Lower leg skin (tissue), 4 donors: ENCODE measurements at regions not wholly inside any gene's neighbourhood (a gene's known extent, or its start where the extent isn't known, plus 50 kb on each side); places are given as distances from the start of the nearest gene placed in this dataset.

Experiments used
- DNase-seq, 2 donors: peaks; one replicate each; pipeline ENCODE4 v3.0.0-alpha.2; 2019; ENCODE audit warnings: low spot score in 2 of 2
- H3K4me3 ChIP-seq: fragments of 200-600 bp; sonication (generic); 2 replicates; pipeline ENCODE4 v1.5.1; 2017; ENCODE audit warnings: mild to moderate bottlenecking, low read depth; ENCODE audit not compliant: poor library complexity, severe bottlenecking
- POLR2A ChIP-seq, 2 donors: fragments of 450-650 bp; IDR thresholded peaks; one replicate each; pipeline ENCODE4 v1.6.1; 2016 to 2017; ENCODE audit warnings: antibody characterized with exemption in 2 of 2, mild to moderate bottlenecking in 1 of 2, moderate library complexity in 1 of 2
- WGBS, 2 donors: methylation state at CpG; one replicate each; pipeline ENCODE4 v1.1.5; 2018; 5-methylcytosine and 5-hydroxymethylcytosine counted together
- intact Hi-C: fragments of 100-400 bp; cut with DNase I; formaldehyde crosslinking; loops from one replicate; pipeline ENCODE4 v1.15.0; 2023; ENCODE audit warnings: low total_unique reads
- TF ChIP-seq, protein P1 (sequence below), 3 donors: fragments of 450-650 bp; IDR thresholded peaks; one replicate each; pipeline ENCODE4 v1.5.1; 2016; ENCODE audit warnings: antibody characterized with exemption in 3 of 3, mild to moderate bottlenecking in 3 of 3, moderate library complexity in 2 of 3

- no peak for DNase-seq
Observed at GRCh38 chr3:190229632-190230424, 92.4 kb downstream of the CLDN1 start.

DNA sequence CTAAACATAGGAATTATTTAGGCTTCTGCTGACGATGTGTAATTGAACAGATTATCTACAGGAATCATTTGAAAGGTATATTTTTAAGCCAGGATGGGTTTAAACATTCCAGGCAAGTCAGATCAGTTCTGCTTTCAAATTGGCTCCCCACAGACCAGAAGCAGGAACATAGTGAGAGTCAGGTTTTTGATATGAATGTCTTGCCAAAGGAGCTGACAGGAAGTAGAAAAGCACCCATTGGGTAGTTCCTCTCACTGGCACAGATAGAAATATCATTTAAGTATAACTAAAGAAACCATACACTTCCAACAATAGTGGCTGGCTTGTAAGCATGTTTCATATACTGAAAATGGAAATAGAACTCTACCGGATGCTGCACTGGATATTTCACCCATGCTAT is 95.2 kb downstream of the CLDN1 start:
- TF ChIP-seq, protein P1, sequence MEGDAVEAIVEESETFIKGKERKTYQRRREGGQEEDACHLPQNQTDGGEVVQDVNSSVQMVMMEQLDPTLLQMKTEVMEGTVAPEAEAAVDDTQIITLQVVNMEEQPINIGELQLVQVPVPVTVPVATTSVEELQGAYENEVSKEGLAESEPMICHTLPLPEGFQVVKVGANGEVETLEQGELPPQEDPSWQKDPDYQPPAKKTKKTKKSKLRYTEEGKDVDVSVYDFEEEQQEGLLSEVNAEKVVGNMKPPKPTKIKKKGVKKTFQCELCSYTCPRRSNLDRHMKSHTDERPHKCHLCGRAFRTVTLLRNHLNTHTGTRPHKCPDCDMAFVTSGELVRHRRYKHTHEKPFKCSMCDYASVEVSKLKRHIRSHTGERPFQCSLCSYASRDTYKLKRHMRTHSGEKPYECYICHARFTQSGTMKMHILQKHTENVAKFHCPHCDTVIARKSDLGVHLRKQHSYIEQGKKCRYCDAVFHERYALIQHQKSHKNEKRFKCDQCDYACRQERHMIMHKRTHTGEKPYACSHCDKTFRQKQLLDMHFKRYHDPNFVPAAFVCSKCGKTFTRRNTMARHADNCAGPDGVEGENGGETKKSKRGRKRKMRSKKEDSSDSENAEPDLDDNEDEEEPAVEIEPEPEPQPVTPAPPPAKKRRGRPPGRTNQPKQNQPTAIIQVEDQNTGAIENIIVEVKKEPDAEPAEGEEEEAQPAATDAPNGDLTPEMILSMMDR (IDR thresholded peaks at IDR 0.05): no peak
- no peak for TF ChIP-seq POLR2A (IDR thresholded peaks at IDR 0.05)
- WGBS, 2 donors: 62 to 64% methylated on average over 2 of the region's 2 CpGs
- no peak overlapping the region for H3K4me3 ChIP-seq
- DNase-seq: no peak
- intact Hi-C loops: loop anchor here (10.0 kb wide), 1 partner anchor 98 kb away; the partner anchor contains the start of gene CLDN1

More at GRCh38 chr3:190229632-190230424, 92.4 kb downstream of the CLDN1 start:
- intact Hi-C loops: loop anchor here (10.0 kb wide), 1 partner anchor 95 kb away; the partner anchor contains the start of gene CLDN1
- TF ChIP-seq, protein P1 (IDR thresholded peaks at IDR 0.05): no peak
- no peak for TF ChIP-seq POLR2A (IDR thresholded peaks at IDR 0.05)
- WGBS, 2 donors: 53 to 54% methylated on average over 4 of the region's 4 CpGs
- H3K4me3 ChIP-seq: no peak overlapping the region

GRCh38 chr3:190224863-190225692 is 97.2 kb downstream of the CLDN1 start:
- no peak overlapping the region for H3K4me3 ChIP-seq
- TF ChIP-seq POLR2A (IDR thresholded peaks at IDR 0.05): no peak
- TF ChIP-seq, protein P1 (IDR thresholded peaks at IDR 0.05): no peak
- intact Hi-C loops: loop anchor here (10.0 kb wide), 1 partner anchor 100 kb away; the partner anchor contains the start of gene CLDN1
- DNase-seq: no peak
- 16 to 24% methylated on average over 4 of the region's 4 CpGs for WGBS, 2 donors

GRCh38 chr3:190224456-190224855 is 97.8 kb downstream of the CLDN1 start:
- no peak for TF ChIP-seq POLR2A (IDR thresholded peaks at IDR 0.05)
- TF ChIP-seq, protein P1 (IDR thresholded peaks at IDR 0.05): no peak
- DNase-seq: no peak
- intact Hi-C loops: loop anchor here (10.0 kb wide), 1 partner anchor 100 kb away; the partner anchor contains the start of gene CLDN1
- 62 to 64% methylated on average over 4 of the region's 4 CpGs for WGBS, 2 donors
- H3K4me3 ChIP-seq: no peak overlapping the region

DNA sequence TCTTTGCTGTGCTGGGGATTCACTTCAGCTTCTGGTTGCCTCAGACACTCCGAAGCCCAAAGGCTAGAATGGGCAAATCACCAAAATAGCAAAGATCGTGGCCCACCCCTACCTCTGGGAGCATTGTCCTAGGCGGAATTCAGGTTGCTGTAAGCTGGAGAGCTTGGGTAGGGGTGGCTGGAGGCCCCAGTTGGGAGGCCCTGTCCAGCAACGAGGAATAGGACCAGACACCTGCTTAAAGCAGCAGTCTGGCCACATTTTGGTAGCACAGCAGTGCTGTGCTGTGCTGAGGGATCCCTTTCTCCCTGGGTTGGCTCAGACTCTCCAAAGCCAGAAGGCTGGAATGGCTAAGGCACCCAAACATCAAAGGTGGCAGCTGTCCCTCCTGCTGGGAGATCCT is 99.3 kb downstream of the CLDN1 start:
- H3K4me3 ChIP-seq: no peak overlapping the region
- peak in 1 of 2 donors; percentile 53 for DNase-seq
- intact Hi-C loops: loop anchor here (10.0 kb wide), 1 partner anchor 102 kb away; the partner anchor contains the start of gene CLDN1
- 90 to 96% methylated on average over 3 to 4 of the region's 4 CpGs for WGBS, 2 donors
- no peak for TF ChIP-seq POLR2A (IDR thresholded peaks at IDR 0.05)
- TF ChIP-seq, protein P1 (IDR thresholded peaks at IDR 0.05): no peak
